ENCODE measurements at regions not wholly inside any gene's neighbourhood (a gene's known extent, or its start where the extent isn't known, plus 50 kb on each side); places are given as distances from the start of the nearest gene placed in this dataset.

- TF ChIP-seq, protein P1, sequence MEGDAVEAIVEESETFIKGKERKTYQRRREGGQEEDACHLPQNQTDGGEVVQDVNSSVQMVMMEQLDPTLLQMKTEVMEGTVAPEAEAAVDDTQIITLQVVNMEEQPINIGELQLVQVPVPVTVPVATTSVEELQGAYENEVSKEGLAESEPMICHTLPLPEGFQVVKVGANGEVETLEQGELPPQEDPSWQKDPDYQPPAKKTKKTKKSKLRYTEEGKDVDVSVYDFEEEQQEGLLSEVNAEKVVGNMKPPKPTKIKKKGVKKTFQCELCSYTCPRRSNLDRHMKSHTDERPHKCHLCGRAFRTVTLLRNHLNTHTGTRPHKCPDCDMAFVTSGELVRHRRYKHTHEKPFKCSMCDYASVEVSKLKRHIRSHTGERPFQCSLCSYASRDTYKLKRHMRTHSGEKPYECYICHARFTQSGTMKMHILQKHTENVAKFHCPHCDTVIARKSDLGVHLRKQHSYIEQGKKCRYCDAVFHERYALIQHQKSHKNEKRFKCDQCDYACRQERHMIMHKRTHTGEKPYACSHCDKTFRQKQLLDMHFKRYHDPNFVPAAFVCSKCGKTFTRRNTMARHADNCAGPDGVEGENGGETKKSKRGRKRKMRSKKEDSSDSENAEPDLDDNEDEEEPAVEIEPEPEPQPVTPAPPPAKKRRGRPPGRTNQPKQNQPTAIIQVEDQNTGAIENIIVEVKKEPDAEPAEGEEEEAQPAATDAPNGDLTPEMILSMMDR (IDR thresholded peaks at IDR 0.05) = no peak
- TF ChIP-seq POLR2A (IDR thresholded peaks at IDR 0.05) = no peak
Measured at GRCh38 chr3:157926822-157927221, 179.4 kb downstream of the SHOX2 start.
